Activated CD4-positive, alpha-beta T cell treated with anti-CD3 and anti-CD28 coated beads for 48 hours (primary cell): ENCODE measurements at regions not wholly inside any gene's neighbourhood (a gene's known extent, or its start where the extent isn't known, plus 50 kb on each side); places are given as distances from the start of the nearest gene placed in this dataset.

ENCODE experiments used
- DNase-seq: peaks from one replicate; pipeline ENCODE4 v3.0.0-alpha.2; 2020

- no peak for DNase-seq
These were observed 176.7 kb upstream of the GOLIM4 start for GRCh38 chr3:168272343-168272985.

DNA sequence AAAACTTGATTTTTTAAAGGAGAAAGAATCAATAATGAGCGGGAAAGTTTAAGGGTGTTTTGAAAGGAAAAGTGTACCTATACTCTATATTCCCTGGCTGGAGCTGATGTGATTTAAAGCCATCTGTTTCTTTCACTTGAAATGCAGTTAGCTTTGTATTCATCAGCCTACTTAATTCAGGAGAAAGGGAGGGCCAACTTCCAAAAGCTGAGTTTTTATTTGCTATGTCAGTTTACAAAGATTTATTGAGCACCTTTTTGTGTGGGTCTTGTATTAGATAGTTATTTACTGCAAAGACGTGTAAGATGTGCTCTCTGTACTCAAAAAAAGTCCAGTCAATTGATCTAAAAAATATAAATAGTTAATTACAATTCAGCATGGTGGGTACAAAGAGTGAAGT, 176.2 kb upstream of the GOLIM4 start:
- DNase-seq: no peak

DNA sequence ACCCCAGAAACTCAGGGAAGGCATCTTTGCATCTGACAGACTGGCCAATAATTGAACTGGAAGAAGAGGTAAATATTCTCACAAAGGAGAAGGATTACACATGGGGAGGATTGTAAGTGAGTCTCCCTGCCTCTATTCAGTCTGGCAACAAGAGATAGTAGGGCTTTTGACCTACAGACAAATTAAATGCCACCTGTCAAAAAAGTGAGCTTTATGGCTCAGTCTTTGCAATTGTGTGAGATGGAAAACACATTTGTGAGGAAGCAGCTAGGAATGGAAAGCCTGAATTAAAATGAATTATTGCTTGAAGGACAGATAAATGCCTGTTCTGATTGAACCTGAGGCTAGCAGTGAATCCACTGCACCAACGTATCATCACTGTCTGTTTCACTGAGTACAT, 173.3 kb upstream of the GOLIM4 start:
- no peak for DNase-seq

DNA sequence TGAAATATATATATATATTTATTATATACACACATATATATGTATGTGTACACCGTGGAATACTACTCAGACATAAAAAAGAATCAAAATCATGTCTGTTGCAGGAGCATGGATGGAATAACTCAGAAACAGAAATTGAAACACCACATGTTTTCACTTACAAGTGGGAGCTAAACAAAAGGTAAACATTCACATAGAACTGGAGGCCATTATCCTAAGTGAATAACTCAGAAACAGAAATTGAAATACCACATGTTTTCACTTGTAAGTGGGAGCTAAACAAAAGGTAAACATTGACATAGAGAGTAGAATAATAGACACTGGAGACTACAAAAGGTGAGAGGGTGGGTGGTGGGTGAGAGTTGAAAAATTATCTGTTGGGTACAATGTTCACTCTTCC, 171.5 kb upstream of the GOLIM4 start:
- DNase-seq: no peak

- DNase-seq: no peak
These were observed 170.6 kb upstream of the GOLIM4 start for GRCh38 chr3:168266335-168266734.

DNA sequence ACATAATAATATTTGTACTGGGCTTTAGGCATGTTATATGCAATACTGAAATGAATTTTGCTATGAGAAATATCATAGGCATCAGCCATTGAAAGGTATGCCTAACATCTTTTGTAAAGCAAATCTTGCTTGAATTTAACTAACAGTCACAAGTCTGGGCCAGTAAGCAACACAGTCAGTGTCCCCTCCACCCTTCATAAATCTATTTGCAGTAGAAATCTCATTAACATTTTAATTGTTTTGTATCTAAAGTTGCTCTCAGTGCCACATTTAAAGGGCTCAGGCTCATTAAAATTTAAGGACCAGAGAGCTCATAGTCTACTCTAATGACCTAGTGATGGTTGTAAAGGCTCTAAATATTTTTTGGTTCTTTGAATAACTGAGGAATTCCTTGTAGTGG, 167.2 kb upstream of the GOLIM4 start:
- no peak for DNase-seq

GRCh38 chr3:168260859-168261258, 165.1 kb upstream of the GOLIM4 start:
- DNase-seq: no peak

DNA sequence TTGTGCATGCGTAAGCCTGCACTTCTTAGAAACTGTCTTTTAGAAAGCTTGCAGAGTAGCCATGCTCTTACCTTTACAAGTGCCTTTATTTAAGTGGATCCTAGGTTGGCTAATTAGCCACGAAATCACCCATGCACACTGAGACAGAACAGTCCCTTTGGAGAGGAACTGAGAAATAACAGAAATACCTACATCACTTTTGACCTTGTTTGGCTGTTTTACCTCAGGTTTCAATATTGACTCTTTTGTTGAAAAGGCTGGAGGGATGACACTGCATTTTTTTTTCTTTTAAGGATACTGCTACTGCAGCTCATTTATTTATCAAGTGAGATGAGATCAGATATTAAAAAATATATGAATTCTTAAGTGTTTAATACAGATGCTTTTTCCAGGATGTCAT, 155.6 kb upstream of the GOLIM4 start:
- no peak for DNase-seq

- no peak for DNase-seq
These were observed 154.7 kb upstream of the GOLIM4 start for GRCh38 chr3:168250415-168250861.

GRCh38 chr3:168249550-168250414, 154.1 kb upstream of the GOLIM4 start:
- DNase-seq: peak; percentile 35

DNA sequence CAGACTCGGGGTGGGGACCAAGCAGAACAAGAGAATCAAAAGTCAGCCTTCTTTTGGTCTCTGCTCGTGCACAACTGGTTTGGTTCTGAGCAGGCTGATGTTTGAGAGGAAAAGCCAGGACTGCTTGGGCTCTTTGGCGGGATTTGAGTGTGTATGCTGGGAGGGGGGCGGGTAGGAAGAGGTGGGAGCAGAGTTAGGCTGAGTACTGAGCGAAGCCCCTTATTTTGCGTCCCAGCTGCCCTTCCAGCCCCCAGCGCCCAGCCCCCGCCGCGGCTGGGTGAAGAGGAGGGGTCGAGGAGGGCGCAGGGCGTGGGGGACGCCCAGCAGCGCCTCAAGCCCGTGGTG, 153.5 kb upstream of the GOLIM4 start:
- DNase-seq: no peak

DNA sequence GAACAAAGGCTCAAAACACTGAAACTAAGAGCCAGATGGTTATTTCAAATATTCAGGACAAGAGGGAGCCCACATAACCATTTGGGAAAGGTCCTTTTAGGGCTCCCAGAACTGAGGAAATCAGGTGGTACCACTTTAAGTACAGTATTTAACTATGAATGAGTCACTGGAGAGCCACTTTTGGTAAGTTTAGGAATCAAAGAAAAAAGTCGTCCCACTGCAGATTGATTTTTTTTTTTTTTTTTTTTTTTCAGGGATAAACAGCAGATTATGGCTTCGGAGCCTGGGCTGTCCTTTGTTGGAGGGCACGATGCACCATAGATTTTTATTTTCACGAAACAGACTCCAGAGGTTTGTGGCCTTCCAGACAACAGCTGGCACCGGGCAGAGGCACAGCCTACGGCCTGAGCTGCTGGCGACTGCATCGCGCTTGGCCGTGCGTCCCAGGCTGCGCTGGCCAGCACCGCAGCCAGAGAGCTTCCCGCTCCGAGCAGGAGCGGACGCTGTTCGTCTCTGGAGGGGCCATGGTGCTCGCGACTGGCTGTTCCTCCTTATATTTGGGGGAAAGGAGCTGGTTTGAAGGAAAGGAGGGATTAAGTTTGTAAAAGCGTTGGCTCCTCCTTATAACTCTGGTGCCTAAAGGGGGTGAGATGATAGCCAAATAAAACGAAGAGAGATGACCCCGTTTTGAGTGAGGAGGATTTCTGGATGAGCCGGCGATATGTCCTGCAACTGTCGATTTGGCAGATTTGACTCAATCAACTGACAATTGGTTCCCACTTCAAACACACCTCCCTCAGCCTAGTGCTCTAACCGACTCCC, 152.9 kb upstream of the GOLIM4 start:
- no peak for DNase-seq

DNA sequence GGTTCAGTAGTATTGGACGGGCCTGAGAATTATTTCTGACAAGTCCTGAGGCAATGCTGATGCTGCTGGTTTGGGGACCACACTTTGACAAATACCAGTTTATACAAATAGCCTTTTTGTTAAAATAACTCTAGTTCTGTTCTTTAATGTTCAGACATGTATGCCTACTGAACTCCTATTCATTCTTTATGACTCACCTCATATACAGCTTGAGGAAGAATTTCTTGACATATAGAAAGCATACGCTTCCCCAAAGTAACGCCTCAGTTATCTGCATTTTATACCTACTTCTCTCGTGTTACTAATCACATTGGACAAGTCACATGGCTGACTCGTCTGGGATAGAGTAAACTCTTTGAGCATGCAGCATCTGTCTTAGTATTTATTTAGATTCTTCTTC, 145.4 kb upstream of the GOLIM4 start:
- no peak for DNase-seq

DNA sequence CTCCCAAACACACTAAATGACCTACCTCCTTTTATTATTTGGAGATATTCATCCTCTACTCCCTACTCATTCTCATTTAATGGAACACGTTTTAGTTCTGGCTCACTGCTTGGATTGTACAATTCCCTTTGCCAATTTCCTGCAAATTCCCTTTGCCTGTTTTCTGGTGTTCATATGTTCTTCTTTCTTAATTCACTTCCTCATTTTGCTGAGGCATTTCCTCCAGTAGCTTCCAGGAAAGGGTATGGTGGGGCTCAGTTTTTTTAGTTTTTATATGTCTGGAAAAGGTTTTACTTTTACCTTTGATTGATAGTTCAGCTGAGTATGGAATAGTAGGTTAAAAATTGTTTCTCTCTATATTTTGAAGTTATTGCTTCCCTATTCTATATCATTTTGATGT, 143.6 kb upstream of the GOLIM4 start:
- DNase-seq: no peak

DNA sequence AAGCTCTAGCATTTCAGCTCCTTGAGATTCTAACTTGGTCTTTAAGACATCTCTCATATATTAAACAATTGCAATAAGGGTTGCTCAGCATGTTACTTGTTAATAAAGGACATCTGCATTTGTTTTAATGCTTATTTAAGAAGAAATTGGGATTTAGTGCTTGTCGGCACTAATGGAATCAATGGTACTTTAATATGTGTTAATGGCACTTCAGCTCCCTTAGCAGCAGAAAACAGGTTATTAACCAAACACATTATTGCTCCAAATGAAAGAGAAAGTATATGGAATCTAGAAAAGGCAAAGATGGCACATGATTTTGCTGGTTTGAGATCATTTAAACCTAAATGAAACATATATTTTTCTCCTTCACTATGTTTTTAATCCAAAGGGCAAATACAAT, 137.3 kb upstream of the GOLIM4 start:
- DNase-seq: no peak

GRCh38 chr3:168223085-168223484, 127.4 kb upstream of the GOLIM4 start:
- no peak for DNase-seq

DNA sequence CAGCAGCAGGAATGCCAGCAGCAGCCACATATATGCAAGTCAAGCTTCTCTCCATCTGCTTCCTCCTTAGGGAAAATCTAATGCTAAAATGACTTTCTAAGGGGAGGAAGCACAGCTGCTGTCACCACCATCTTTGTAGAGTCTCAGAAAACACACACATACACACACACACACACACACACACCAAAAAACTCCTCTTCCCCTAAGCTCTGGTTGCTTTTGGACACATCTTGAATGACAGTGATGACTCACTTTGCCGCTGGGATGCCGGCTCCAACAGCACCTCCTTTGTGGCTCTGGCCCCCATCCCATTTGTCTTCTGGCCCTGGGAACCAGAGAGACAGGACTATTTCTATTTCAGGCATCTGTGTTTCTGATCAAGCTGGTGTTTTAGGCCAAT, 124.8 kb upstream of the GOLIM4 start:
- DNase-seq: no peak

DNA sequence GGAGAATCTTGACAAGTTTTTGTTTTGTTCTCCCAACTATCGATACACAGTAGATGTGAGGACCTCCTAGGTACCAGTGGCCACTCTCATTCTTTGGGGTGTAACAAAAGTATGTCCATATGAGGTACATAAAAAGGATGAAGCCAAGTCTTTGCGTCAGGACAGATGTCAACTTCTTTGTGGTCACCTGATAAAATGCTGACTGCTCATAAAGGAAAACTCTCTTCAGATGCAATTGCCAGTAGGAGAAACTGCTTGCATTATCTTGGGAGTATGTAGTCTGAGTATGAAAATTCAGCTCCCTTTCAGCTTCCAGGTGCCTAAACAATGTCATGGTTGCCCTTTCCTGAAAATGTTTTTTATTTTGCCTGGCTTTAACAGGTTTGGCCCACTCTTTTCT, 123.8 kb upstream of the GOLIM4 start:
- no peak for DNase-seq

DNA sequence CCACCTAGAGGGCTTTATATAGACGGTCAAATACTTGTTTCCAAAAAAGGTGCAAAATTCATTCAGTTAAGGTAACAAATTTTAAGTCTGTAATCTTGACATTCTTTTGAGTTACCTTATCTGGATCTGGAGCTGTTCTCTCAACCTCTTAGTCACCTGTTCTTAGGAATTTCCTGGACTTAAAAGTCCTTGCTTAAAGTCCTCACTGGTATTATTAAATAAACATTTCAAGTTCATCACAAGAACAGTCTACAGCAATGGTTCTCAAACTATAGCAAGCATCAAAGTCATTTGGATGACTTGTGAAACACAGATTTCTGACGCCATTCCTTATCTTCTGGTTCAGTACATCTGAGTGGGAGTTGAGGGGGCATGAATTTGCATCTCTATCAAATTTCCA, 122.9 kb upstream of the GOLIM4 start:
- no peak for DNase-seq

DNA sequence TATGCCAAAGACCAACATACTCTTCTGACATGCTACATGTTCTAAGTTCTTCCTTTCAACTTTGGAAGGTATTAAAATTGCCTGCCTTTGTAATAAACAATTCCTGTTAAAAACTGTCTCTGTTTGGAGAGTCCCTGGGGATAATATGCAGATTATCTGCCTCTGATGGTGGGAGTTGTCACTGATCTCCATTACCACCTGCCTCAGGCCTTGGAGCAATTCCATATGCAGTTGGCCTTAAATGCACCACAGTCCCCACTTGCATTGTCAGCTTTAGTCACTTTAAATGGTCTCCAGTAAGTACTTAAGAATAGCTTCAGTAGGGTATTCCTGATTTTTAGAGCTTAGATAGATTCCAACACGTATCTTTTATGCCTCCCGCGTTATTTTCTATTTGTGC, 121.1 kb upstream of the GOLIM4 start:
- DNase-seq: no peak

GRCh38 chr3:168213920-168214319, 118.2 kb upstream of the GOLIM4 start:
- no peak for DNase-seq

DNA sequence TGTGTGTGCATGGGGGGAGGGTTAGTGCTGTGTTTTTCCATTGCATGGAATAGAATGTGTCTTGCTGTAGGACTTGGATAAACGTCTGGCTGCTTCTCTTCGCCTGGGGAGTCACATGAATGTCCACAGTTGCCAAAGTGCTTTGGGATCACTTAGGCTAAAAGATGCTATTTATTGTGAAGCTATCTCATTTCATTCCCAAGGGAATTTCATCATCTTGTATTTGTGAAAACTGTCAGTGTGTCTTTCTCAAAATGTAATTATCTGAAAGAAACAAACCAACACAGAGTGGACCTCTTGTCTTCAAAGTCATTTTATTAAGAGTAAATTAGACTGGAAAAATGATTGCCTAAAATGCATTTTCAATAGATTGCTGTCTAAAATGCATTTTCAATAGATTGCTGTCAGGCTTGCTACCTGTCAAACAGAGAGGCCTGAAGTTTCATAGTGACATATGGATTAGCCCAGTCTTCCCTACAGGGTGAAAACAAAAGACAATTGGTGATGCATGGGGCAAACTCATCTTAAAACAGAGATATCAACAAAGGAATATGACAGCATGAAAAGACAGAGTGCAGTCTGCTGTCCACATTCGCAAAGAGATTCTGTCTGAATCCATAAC, 117.1 kb upstream of the GOLIM4 start:
- DNase-seq: no peak

- no peak for DNase-seq
These were observed 109.7 kb upstream of the GOLIM4 start for GRCh38 chr3:168205451-168205850.
